DND-41 (cell line): ENCODE measurements at regions not wholly inside any gene's neighbourhood (a gene's known extent, or its start where the extent isn't known, plus 50 kb on each side); places are given as distances from the start of the nearest gene placed in this dataset.

Experiments used
- ATAC-seq: fragments of 200-7000 bp; cut with Tn5 transposase; 3 replicates; pipeline ENCODE4 v1.9.1; 2021; ENCODE audit warnings: low read depth; ENCODE audit not compliant: insufficient read depth
- DNase-seq: peaks from one replicate; pipeline ENCODE4 v3.0.0-alpha.2; 2020
- H2AFZ ChIP-seq: 2 replicates; pipeline ENCODE4 v1.6.0; 2012; ENCODE audit warnings: low read depth, low read length
- H3K27ac ChIP-seq: 2 replicates; pipeline ENCODE4 v1.5.1; 2012; ENCODE audit warnings: low read length, inconsistent platforms
- H3K27me3 ChIP-seq: fragments of 200-600 bp; sonication (generic); 2 replicates; pipeline ENCODE4 v1.6.0; 2012; ENCODE audit warnings: low read length, mild to moderate bottlenecking, inconsistent platforms; ENCODE audit not compliant: insufficient read depth, poor library complexity
- H3K36me3 ChIP-seq: 2 replicates; pipeline ENCODE4 v1.5.1; 2012; ENCODE audit warnings: low read length, inconsistent platforms; ENCODE audit not compliant: insufficient read depth
- H3K4me1 ChIP-seq: 2 replicates; pipeline ENCODE4 v1.5.1; 2012; ENCODE audit warnings: mild to moderate bottlenecking, low read length; ENCODE audit not compliant: insufficient read depth
- H3K4me2 ChIP-seq: 2 replicates; pipeline ENCODE4 v1.6.0; 2012; ENCODE audit warnings: mild to moderate bottlenecking, moderate library complexity, low read length, inconsistent platforms; ENCODE audit not compliant: insufficient read depth
- H3K4me3 ChIP-seq, 2 experiments: fragments of 200-600 bp in 1 of 2; shearing (Covaris generic) in 1 of 2; 2 replicates each; pipeline ENCODE4 v1.5.1; 2012 to 2016; ENCODE audit warnings: inconsistent platforms in 2 of 2, low read length in 2 of 2, mild to moderate bottlenecking in 2 of 2, low read depth in 1 of 2, moderate library complexity in 1 of 2
- H3K79me2 ChIP-seq: 2 replicates; pipeline ENCODE4 v1.6.0; 2012; ENCODE audit warnings: low read length, inconsistent platforms; ENCODE audit not compliant: insufficient read depth
- H3K9ac ChIP-seq: 2 replicates; pipeline ENCODE4 v1.6.0; 2012; ENCODE audit warnings: low read depth, mild to moderate bottlenecking, inconsistent platforms, low read length, moderate library complexity
- H3K9me3 ChIP-seq: 2 replicates; pipeline ENCODE4 v1.5.1; 2012; ENCODE audit warnings: low read length, moderate library complexity, mild to moderate bottlenecking, inconsistent platforms; ENCODE audit not compliant: insufficient read depth, severe bottlenecking
- H4K20me1 ChIP-seq: 2 replicates; pipeline ENCODE4 v1.6.0; 2012; ENCODE audit warnings: low read length; ENCODE audit not compliant: insufficient read depth
- EZH2 ChIP-seq: IDR thresholded peaks from 3 replicates; pipeline ENCODE4 v1.6.1; 2012; ENCODE audit warnings: borderline replicate concordance, low read depth, mild to moderate bottlenecking, moderate library complexity, low read length, inconsistent platforms; ENCODE audit not compliant: severe bottlenecking
- TF ChIP-seq, protein P1 (sequence below): IDR thresholded peaks from 2 replicates; pipeline ENCODE4 v1.5.1; 2012; ENCODE audit warnings: borderline replicate concordance, low read length, moderate library complexity, mild to moderate bottlenecking; ENCODE audit not compliant: poor library complexity, severe bottlenecking; ENCODE audit errors: extremely low read depth

DNA sequence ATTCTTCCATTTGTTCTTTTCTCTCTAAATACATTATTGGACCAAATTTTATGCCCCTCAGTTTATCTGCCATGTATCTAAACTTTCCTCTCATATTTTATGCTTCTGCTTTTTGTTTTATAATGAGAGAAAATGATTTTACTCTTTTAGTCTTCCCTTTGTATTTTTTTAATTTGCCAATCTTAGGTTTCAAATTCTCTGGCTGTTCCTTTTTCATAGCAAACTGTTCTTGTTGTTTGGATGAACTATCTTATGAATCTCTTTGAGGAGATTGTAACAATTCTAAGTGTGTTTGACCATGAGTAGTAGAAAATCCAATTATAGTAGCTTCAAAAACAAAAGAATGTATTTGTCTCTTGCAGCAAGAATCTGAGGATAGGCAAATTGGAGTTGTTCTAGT is 290.5 kb downstream of the NDFIP2 start:
- Histone ChIP-seq H3K4me1 (no peaks in the 10 kb centered on the region), H3K4me2 (no peak overlapping the region), H3K27ac (no peak overlapping the region), H2AFZ (no peak overlapping the region), H3K9me3 (no peaks in the 10 kb centered on the region), H3K4me3 (no peak overlapping the region), H3K9ac (no peak overlapping the region), H3K27me3 (no peaks in the 10 kb centered on the region), H3K79me2 (no peaks in the 10 kb centered on the region), H3K36me3 (no peaks in the 10 kb centered on the region), H4K20me1 (no peaks in the 10 kb centered on the region)
- no peak for ATAC-seq
- no peak for DNase-seq
- TF ChIP-seq, protein P1, sequence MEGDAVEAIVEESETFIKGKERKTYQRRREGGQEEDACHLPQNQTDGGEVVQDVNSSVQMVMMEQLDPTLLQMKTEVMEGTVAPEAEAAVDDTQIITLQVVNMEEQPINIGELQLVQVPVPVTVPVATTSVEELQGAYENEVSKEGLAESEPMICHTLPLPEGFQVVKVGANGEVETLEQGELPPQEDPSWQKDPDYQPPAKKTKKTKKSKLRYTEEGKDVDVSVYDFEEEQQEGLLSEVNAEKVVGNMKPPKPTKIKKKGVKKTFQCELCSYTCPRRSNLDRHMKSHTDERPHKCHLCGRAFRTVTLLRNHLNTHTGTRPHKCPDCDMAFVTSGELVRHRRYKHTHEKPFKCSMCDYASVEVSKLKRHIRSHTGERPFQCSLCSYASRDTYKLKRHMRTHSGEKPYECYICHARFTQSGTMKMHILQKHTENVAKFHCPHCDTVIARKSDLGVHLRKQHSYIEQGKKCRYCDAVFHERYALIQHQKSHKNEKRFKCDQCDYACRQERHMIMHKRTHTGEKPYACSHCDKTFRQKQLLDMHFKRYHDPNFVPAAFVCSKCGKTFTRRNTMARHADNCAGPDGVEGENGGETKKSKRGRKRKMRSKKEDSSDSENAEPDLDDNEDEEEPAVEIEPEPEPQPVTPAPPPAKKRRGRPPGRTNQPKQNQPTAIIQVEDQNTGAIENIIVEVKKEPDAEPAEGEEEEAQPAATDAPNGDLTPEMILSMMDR = no peak
- TF ChIP-seq EZH2 = no peak

DNA sequence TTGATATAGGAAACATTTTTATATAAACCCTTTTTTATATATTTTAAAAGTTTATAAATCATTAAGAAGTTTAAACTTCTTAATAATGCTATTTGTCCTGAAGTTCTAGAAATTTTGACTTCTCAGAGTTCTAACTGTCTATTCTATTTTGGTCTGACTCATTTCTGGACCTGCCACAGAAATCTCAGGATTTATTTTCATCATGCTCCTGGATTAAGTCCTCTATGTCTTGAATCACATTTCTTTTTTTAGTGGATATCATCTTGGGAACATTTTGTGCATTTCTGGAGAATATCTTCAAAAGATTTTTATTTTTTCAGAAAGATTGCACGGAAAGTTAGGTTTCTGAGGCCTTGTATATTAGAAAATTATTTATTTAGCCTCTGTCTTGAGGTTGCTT is 289.1 kb downstream of the NDFIP2 start:
- Histone ChIP-seq H3K4me1 (no peaks in the 10 kb centered on the region), H3K9ac (no peak overlapping the region), H3K4me2 (no peak overlapping the region), H3K9me3 (no peaks in the 10 kb centered on the region), H3K27me3 (no peaks in the 10 kb centered on the region), H4K20me1 (no peaks in the 10 kb centered on the region), H3K79me2 (no peaks in the 10 kb centered on the region), H3K36me3 (no peaks in the 10 kb centered on the region), H2AFZ (no peak overlapping the region), H3K27ac (no peak overlapping the region), H3K4me3 (no peak overlapping the region)
- ATAC-seq = no peak
- no peak for DNase-seq
- TF ChIP-seq, protein P1 = no peak
- no peak for TF ChIP-seq EZH2

DNA sequence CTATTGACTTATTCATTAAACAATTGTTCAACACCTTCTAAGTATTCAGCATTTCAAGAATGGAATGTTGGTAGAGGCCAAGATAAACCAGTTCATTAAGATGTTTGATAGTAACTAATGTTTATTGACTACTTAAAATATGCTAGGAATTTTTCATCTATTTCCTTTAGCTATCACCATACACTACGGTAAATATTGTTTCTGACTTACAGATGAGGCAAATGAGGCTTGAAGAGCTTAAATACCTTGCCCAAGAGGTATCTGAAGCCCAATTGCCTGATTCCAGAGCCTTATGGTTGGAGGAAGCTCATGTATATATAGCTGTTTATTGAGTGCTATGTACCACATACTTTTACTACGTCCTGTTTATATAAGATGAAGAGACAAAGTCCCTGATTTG is 286.2 kb downstream of the NDFIP2 start:
- Histone ChIP-seq H3K9me3 (no peaks in the 10 kb centered on the region), H3K79me2 (no peaks in the 10 kb centered on the region), H3K4me1 (no peaks in the 10 kb centered on the region), H3K4me2 (no peak overlapping the region), H3K4me3 (no peak overlapping the region), H3K36me3 (no peaks in the 10 kb centered on the region), H3K27ac (no peak overlapping the region), H4K20me1 (no peaks in the 10 kb centered on the region), H2AFZ (no peak overlapping the region), H3K27me3 (no peaks in the 10 kb centered on the region), H3K9ac (no peak overlapping the region)
- DNase-seq (no peak), ATAC-seq (no peak)
- TF ChIP-seq, protein P1 = no peak

DNA sequence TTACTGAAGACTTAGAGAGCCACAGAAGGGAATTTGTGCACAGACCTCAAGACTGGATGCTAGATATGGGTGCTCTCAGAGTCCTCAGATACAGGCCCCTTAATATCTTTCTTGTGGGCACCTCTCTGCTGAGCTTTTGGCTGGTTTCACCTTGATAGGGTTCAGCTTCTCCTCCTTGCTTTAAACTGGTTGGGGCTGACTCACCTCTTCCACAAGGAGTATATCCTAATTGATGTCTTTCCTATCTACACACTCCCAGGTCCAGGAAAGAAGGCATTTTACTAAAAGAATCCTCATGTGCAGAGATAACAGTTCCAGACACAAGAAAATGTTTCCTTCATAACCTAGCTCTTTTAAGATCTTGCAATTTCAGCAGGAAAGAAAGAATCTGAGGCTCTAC is 284.4 kb downstream of the NDFIP2 start:
- H3K36me3 ChIP-seq = no peaks in the 10 kb centered on the region
- H3K9ac ChIP-seq = no peak overlapping the region
- H2AFZ ChIP-seq = no peak overlapping the region
- H4K20me1 ChIP-seq = no peaks in the 10 kb centered on the region
- no peaks in the 10 kb centered on the region for H3K27me3 ChIP-seq
- no peak overlapping the region for H3K27ac ChIP-seq
- no peaks in the 10 kb centered on the region for H3K4me1 ChIP-seq
- H3K4me3 ChIP-seq = no peak overlapping the region
- ATAC-seq (no peak), DNase-seq (no peak)
- H3K79me2 ChIP-seq = no peaks in the 10 kb centered on the region
- TF ChIP-seq, protein P1 = no peak
- no peak for TF ChIP-seq EZH2
- no peaks in the 10 kb centered on the region for H3K9me3 ChIP-seq
- H3K4me2 ChIP-seq = no peak overlapping the region
